HEK293 (cell line): ENCODE measurements at regions not wholly inside any gene's neighbourhood (a gene's known extent, or its start where the extent isn't known, plus 50 kb on each side); places are given as distances from the start of the nearest gene placed in this dataset.

Source experiments
- CTCF ChIA-PET: fragments of 350-600 bp; formaldehyde crosslinking; extraction: SDS; loops from one replicate; lab custom pipeline; 2021; ENCODE audit warnings: antibody characterized with exemption; lab: Yijun Ruan, JAX
- POLR2A ChIA-PET: fragments of 300-600 bp; formaldehyde crosslinking; extraction: SDS; loops from one replicate; lab custom pipeline; 2020; ENCODE audit warnings: antibody characterized with exemption, inconsistent platforms; lab: Yijun Ruan, JAX
- H3K27ac ChIP-seq: fragments of 200-500 bp; sonication (Bioruptor generic); 2 replicates; pipeline ENCODE4 v1.5.1; 2014; ENCODE audit warnings: low read depth, low read length, control low read depth, inconsistent platforms; ENCODE audit errors: extremely low read depth
- H3K36me3 ChIP-seq, 2 experiments: fragments of 200-500 bp in 1 of 2; sonication (Bioruptor generic) in 1 of 2; 1 replicate in 1 of 2; 2 replicates in 1 of 2; pipeline ENCODE4 v1.5.1; 2014 to 2017; ENCODE audit warnings: inconsistent platforms in 2 of 2, low read length in 2 of 2; ENCODE audit not compliant: control insufficient read depth in 2 of 2, insufficient read depth in 1 of 2
- H3K4me1 ChIP-seq: fragments of 200-500 bp; sonication (Bioruptor generic); 2 replicates; pipeline ENCODE4 v1.5.1; 2014; ENCODE audit warnings: mild to moderate bottlenecking, low read length, inconsistent platforms; ENCODE audit not compliant: control insufficient read depth, insufficient read depth
- H3K4me3 ChIP-seq: 2 replicates; pipeline ENCODE4 v1.5.1; 2011; ENCODE audit warnings: low read depth, mild to moderate bottlenecking, control low read depth, low read length, moderate library complexity
- H3K9me3 ChIP-seq: fragments of 200-500 bp; sonication (Bioruptor generic); 2 replicates; pipeline ENCODE4 v1.5.1; 2014; ENCODE audit warnings: low read depth, low read length, inconsistent platforms; ENCODE audit not compliant: control insufficient read depth, insufficient read depth
- KLF7 ChIP-seq: fragments of 450-650 bp; formaldehyde crosslinking; IDR thresholded peaks from 2 replicates; pipeline ENCODE4 v1.5.1; 2016; ENCODE audit warnings: missing biosample characterization, missing genetic modification characterization, borderline replicate concordance
- KLF8 ChIP-seq: fragments of 450-650 bp; formaldehyde crosslinking; IDR thresholded peaks from 2 replicates; pipeline ENCODE4 v1.5.1; 2016; ENCODE audit warnings: missing biosample characterization, missing genetic modification characterization
- OVOL3 ChIP-seq: fragments of 450-650 bp; formaldehyde crosslinking; IDR thresholded peaks from 2 replicates; pipeline ENCODE4 v1.5.1; 2016; ENCODE audit warnings: missing biosample characterization, missing genetic modification characterization
- RBAK ChIP-seq: fragments of 450-650 bp; formaldehyde crosslinking; IDR thresholded peaks from 2 replicates; pipeline ENCODE4 v1.5.1; 2016; ENCODE audit warnings: missing biosample characterization, missing genetic modification characterization
- SP7 ChIP-seq: fragments of 450-650 bp; formaldehyde crosslinking; IDR thresholded peaks from 2 replicates; pipeline ENCODE4 v1.5.1; 2016; ENCODE audit warnings: missing biosample characterization, missing genetic modification characterization
- ZFHX2 ChIP-seq: fragments of 450-650 bp; formaldehyde crosslinking; conservative IDR thresholded peaks from 2 replicates; pipeline ENCODE4 v1.5.1; 2016; ENCODE audit warnings: missing biosample characterization, missing genetic modification characterization
- ZFP41 ChIP-seq: fragments of 450-650 bp; formaldehyde crosslinking; IDR thresholded peaks from 2 replicates; pipeline ENCODE4 v1.5.1; 2016; ENCODE audit warnings: missing biosample characterization, missing genetic modification characterization, borderline replicate concordance
- ZNF114 ChIP-seq: fragments of 450-650 bp; formaldehyde crosslinking; IDR thresholded peaks from 2 replicates; pipeline ENCODE4 v1.5.0; 2017; ENCODE audit warnings: missing biosample characterization, missing genetic modification characterization
- ZNF138 ChIP-seq: fragments of 450-650 bp; formaldehyde crosslinking; IDR thresholded peaks from 2 replicates; pipeline ENCODE4 v1.5.1; 2016; ENCODE audit warnings: missing biosample characterization, missing genetic modification characterization, borderline replicate concordance
- ZNF155 ChIP-seq: fragments of 450-650 bp; formaldehyde crosslinking; IDR thresholded peaks from 2 replicates; pipeline ENCODE4 v1.5.1; 2016; ENCODE audit warnings: missing biosample characterization, missing genetic modification characterization
- ZNF37A ChIP-seq: fragments of 450-650 bp; IDR thresholded peaks from 2 replicates; pipeline ENCODE4 v1.5.1; 2018; ENCODE audit warnings: missing biosample characterization, missing genetic modification characterization
- ZNF501 ChIP-seq: fragments of 450-650 bp; formaldehyde crosslinking; IDR thresholded peaks from 2 replicates; pipeline ENCODE4 v1.5.1; 2016; ENCODE audit warnings: missing biosample characterization, missing genetic modification characterization
- ZNF600 ChIP-seq: fragments of 450-650 bp; formaldehyde crosslinking; IDR thresholded peaks from 2 replicates; pipeline ENCODE4 v1.5.1; 2016; ENCODE audit warnings: missing biosample characterization, missing genetic modification characterization
- ZNF747 ChIP-seq: fragments of 450-650 bp; formaldehyde crosslinking; IDR thresholded peaks from 2 replicates; pipeline ENCODE4 v1.5.1; 2016; ENCODE audit warnings: missing biosample characterization, missing genetic modification characterization
- TF ChIP-seq, protein P1 (sequence below): fragments of 450-650 bp; formaldehyde crosslinking; IDR thresholded peaks from 2 replicates; pipeline ENCODE4 v1.5.1; 2016; ENCODE audit warnings: missing biosample characterization, missing genetic modification characterization
- TF ChIP-seq, protein P2 (sequence below): fragments of 450-650 bp; formaldehyde crosslinking; IDR thresholded peaks from 2 replicates; pipeline ENCODE4 v1.5.1; 2016; ENCODE audit warnings: missing biosample characterization, missing genetic modification characterization, borderline replicate concordance
- TF ChIP-seq, protein P3 (sequence below): fragments of 450-650 bp; formaldehyde crosslinking; IDR thresholded peaks from 2 replicates; pipeline ENCODE4 v1.5.1; 2017; ENCODE audit warnings: missing biosample characterization, missing genetic modification characterization
- TF ChIP-seq, protein P4 (sequence below): fragments of 450-650 bp; formaldehyde crosslinking; IDR thresholded peaks from 2 replicates; pipeline ENCODE4 v1.5.1; 2016; ENCODE audit warnings: missing biosample characterization, missing genetic modification characterization
- TF ChIP-seq, protein P5 (sequence below): fragments of 450-650 bp; formaldehyde crosslinking; IDR thresholded peaks from 2 replicates; pipeline ENCODE4 v1.5.1; 2016; ENCODE audit warnings: missing biosample characterization, missing genetic modification characterization, borderline replicate concordance

DNA sequence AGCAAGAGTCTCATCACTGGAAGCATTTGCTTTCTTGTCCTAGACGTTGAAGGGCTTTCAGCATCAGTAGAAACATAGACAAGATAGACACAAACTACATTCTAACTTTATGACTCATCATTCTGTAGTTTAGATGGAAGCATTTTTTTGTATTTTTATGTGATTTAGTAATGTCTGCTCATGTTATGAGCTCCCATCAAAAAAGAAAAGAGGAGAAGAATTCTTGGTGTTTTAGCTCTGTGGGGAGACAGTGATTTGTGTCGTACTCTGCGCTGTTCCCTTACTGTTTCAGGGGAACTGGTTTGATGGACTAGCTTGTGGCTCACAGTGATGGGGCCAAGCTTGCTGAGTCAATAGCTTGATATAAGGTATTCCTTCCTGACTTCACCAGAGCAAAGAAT lies 159.2 kb upstream of the WWC1 start:
- Histone ChIP-seq H3K4me1 (no peaks in the 10 kb centered on the region), H3K27ac (no peak overlapping the region), H3K9me3 (no peaks in the 10 kb centered on the region), H3K36me3 (no peaks in the 10 kb centered on the region), H3K4me3 (no peak overlapping the region)
- CTCF ChIA-PET: interaction anchor here (0.6 to 1.3 kb wide), 3 partner anchors 11 to 272 kb away, joined by 3 to 5 read pairs (median 4); no protein-coding TSS in a partner anchor
- POLR2A ChIA-PET: no interaction called here
- no peak for TF ChIP-seq SP7
- no peak for TF ChIP-seq ZNF114
- no peak for TF ChIP-seq ZFP41 (tag by site-specific recombination)
- TF ChIP-seq, protein P1, sequence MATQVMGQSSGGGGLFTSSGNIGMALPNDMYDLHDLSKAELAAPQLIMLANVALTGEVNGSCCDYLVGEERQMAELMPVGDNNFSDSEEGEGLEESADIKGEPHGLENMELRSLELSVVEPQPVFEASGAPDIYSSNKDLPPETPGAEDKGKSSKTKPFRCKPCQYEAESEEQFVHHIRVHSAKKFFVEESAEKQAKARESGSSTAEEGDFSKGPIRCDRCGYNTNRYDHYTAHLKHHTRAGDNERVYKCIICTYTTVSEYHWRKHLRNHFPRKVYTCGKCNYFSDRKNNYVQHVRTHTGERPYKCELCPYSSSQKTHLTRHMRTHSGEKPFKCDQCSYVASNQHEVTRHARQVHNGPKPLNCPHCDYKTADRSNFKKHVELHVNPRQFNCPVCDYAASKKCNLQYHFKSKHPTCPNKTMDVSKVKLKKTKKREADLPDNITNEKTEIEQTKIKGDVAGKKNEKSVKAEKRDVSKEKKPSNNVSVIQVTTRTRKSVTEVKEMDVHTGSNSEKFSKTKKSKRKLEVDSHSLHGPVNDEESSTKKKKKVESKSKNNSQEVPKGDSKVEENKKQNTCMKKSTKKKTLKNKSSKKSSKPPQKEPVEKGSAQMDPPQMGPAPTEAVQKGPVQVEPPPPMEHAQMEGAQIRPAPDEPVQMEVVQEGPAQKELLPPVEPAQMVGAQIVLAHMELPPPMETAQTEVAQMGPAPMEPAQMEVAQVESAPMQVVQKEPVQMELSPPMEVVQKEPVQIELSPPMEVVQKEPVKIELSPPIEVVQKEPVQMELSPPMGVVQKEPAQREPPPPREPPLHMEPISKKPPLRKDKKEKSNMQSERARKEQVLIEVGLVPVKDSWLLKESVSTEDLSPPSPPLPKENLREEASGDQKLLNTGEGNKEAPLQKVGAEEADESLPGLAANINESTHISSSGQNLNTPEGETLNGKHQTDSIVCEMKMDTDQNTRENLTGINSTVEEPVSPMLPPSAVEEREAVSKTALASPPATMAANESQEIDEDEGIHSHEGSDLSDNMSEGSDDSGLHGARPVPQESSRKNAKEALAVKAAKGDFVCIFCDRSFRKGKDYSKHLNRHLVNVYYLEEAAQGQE (tag by site-specific recombination): no peak
- no peak for TF ChIP-seq ZNF155 (tag by site-specific recombination)
- no peak for TF ChIP-seq RBAK (tag by site-specific recombination)
- TF ChIP-seq, protein P2, sequence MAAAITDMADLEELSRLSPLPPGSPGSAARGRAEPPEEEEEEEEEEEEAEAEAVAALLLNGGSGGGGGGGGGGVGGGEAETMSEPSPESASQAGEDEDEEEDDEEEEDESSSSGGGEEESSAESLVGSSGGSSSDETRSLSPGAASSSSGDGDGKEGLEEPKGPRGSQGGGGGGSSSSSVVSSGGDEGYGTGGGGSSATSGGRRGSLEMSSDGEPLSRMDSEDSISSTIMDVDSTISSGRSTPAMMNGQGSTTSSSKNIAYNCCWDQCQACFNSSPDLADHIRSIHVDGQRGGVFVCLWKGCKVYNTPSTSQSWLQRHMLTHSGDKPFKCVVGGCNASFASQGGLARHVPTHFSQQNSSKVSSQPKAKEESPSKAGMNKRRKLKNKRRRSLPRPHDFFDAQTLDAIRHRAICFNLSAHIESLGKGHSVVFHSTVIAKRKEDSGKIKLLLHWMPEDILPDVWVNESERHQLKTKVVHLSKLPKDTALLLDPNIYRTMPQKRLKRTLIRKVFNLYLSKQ: no peak

DNA sequence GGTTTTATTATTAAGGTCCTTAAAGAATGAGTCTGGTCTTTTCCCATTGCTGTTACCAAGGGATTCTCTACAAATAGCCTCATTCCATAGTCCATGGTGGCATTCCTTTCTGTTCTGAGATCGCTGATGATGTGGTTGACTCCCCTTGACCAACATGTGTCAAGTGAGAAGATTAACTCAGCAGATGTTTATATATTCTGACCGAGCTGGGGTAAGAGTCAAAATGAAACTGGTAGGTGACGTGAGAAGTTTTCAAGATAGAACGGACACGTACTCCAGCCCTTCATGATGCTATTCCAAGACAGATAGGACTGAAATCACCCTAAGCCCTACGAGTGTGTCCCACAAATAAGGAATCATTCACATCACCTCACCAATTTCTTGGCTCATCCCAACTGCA lies 155.5 kb upstream of the WWC1 start:
- ChIA-PET POLR2A (no interaction called here), CTCF (interaction anchor here (1.0 kb wide), 1 partner anchor 21 kb away, joined by 3 read pairs; no protein-coding TSS in a partner anchor)
- Histone ChIP-seq H3K4me3 (no peak overlapping the region), H3K36me3 (no peaks in the 10 kb centered on the region), H3K4me1 (no peaks in the 10 kb centered on the region), H3K9me3 (no peaks in the 10 kb centered on the region), H3K27ac (no peak overlapping the region)
- TF ChIP-seq ZNF138 (tag by site-specific recombination) (no peak), ZNF501 (tag by site-specific recombination) (no peak), ZNF747 (tag by site-specific recombination) (no peak), ZFHX2 (tag by site-specific recombination) (no peak), KLF7 (tag by site-specific recombination) (no peak), OVOL3 (tag by site-specific recombination) (no peak), ZNF600 (no peak), ZNF37A (no peak), KLF8 (no peak)
- TF ChIP-seq, protein P3, sequence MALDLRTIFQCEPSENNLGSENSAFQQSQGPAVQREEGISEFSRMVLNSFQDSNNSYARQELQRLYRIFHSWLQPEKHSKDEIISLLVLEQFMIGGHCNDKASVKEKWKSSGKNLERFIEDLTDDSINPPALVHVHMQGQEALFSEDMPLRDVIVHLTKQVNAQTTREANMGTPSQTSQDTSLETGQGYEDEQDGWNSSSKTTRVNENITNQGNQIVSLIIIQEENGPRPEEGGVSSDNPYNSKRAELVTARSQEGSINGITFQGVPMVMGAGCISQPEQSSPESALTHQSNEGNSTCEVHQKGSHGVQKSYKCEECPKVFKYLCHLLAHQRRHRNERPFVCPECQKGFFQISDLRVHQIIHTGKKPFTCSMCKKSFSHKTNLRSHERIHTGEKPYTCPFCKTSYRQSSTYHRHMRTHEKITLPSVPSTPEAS (tag by site-specific recombination): no peak
- TF ChIP-seq, protein P4, sequence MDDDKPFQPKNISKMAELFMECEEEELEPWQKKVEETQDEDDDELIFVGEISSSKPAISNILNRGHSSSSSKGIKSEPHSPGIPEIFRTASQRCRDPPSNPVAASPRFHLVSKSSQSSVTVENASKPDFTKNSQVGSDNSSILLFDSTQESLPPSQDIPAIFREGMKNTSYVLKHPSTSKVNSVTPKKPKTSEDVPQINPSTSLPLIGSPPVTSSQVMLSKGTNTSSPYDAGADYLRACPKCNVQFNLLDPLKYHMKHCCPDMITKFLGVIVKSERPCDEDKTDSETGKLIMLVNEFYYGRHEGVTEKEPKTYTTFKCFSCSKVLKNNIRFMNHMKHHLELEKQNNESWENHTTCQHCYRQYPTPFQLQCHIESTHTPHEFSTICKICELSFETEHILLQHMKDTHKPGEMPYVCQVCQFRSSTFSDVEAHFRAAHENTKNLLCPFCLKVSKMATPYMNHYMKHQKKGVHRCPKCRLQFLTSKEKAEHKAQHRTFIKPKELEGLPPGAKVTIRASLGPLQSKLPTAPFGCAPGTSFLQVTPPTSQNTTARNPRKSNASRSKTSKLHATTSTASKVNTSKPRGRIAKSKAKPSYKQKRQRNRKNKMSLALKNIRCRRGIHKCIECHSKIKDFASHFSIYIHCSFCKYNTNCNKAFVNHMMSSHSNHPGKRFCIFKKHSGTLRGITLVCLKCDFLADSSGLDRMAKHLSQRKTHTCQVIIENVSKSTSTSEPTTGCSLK (tag by site-specific recombination): no peak
- TF ChIP-seq, protein P5, sequence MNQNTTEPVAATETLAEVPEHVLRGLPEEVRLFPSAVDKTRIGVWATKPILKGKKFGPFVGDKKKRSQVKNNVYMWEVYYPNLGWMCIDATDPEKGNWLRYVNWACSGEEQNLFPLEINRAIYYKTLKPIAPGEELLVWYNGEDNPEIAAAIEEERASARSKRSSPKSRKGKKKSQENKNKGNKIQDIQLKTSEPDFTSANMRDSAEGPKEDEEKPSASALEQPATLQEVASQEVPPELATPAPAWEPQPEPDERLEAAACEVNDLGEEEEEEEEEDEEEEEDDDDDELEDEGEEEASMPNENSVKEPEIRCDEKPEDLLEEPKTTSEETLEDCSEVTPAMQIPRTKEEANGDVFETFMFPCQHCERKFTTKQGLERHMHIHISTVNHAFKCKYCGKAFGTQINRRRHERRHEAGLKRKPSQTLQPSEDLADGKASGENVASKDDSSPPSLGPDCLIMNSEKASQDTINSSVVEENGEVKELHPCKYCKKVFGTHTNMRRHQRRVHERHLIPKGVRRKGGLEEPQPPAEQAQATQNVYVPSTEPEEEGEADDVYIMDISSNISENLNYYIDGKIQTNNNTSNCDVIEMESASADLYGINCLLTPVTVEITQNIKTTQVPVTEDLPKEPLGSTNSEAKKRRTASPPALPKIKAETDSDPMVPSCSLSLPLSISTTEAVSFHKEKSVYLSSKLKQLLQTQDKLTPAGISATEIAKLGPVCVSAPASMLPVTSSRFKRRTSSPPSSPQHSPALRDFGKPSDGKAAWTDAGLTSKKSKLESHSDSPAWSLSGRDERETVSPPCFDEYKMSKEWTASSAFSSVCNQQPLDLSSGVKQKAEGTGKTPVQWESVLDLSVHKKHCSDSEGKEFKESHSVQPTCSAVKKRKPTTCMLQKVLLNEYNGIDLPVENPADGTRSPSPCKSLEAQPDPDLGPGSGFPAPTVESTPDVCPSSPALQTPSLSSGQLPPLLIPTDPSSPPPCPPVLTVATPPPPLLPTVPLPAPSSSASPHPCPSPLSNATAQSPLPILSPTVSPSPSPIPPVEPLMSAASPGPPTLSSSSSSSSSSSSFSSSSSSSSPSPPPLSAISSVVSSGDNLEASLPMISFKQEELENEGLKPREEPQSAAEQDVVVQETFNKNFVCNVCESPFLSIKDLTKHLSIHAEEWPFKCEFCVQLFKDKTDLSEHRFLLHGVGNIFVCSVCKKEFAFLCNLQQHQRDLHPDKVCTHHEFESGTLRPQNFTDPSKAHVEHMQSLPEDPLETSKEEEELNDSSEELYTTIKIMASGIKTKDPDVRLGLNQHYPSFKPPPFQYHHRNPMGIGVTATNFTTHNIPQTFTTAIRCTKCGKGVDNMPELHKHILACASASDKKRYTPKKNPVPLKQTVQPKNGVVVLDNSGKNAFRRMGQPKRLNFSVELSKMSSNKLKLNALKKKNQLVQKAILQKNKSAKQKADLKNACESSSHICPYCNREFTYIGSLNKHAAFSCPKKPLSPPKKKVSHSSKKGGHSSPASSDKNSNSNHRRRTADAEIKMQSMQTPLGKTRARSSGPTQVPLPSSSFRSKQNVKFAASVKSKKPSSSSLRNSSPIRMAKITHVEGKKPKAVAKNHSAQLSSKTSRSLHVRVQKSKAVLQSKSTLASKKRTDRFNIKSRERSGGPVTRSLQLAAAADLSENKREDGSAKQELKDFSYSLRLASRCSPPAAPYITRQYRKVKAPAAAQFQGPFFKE: no peak
